AG10803 (cell line): ENCODE measurements at regions not wholly inside any gene's neighbourhood (a gene's known extent, or its start where the extent isn't known, plus 50 kb on each side); places are given as distances from the start of the nearest gene placed in this dataset.

Source experiments
- DNase-seq: peaks from one replicate; pipeline ENCODE4 v3.0.0; 2010; ENCODE audit warnings: low read depth
- H3K4me3 ChIP-seq: 2 replicates; pipeline ENCODE4 v1.5.1; 2011; ENCODE audit warnings: mild to moderate bottlenecking, low read length, control low read depth
- TF ChIP-seq, protein P1 (sequence below): conservative IDR thresholded peaks from 2 replicates; pipeline ENCODE4 v1.5.1; 2011; ENCODE audit warnings: mild to moderate bottlenecking, low read length, control low read depth, inconsistent platforms

DNA sequence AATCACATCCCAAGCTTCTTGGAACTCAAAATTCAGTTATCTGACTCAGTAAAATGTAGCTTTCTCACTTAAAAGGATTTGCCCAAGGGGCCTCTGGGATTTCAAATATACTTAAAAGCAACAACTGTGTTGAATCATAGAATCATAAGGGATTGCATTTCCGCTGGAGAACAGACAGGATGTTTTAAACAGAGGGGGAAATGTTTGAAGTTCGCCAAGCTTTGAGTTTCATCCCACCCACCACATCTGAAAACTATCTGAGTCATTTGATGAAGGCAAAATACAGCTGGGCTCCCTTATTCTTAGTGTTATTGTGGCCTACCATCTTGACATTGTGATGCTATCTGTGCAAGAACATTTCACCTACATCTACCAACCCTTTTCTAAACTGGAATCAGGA is 73.5 kb downstream of the PPP1R2C start:
- TF ChIP-seq, protein P1, sequence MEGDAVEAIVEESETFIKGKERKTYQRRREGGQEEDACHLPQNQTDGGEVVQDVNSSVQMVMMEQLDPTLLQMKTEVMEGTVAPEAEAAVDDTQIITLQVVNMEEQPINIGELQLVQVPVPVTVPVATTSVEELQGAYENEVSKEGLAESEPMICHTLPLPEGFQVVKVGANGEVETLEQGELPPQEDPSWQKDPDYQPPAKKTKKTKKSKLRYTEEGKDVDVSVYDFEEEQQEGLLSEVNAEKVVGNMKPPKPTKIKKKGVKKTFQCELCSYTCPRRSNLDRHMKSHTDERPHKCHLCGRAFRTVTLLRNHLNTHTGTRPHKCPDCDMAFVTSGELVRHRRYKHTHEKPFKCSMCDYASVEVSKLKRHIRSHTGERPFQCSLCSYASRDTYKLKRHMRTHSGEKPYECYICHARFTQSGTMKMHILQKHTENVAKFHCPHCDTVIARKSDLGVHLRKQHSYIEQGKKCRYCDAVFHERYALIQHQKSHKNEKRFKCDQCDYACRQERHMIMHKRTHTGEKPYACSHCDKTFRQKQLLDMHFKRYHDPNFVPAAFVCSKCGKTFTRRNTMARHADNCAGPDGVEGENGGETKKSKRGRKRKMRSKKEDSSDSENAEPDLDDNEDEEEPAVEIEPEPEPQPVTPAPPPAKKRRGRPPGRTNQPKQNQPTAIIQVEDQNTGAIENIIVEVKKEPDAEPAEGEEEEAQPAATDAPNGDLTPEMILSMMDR, result no peak
- peak; percentile 3 for DNase-seq
- no peak overlapping the region for H3K4me3 ChIP-seq

- TF ChIP-seq, protein P1, result no peak
- DNase-seq, result no peak
- no peak overlapping the region for H3K4me3 ChIP-seq
Observed at GRCh38 chrX:42697544-42697943, 80.4 kb downstream of the PPP1R2C start.

- DNase-seq, result no peak
- TF ChIP-seq, protein P1, result no peak
- H3K4me3 ChIP-seq, result no peak overlapping the region
Observed at GRCh38 chrX:42696536-42697124, 81.3 kb downstream of the PPP1R2C start.

DNA sequence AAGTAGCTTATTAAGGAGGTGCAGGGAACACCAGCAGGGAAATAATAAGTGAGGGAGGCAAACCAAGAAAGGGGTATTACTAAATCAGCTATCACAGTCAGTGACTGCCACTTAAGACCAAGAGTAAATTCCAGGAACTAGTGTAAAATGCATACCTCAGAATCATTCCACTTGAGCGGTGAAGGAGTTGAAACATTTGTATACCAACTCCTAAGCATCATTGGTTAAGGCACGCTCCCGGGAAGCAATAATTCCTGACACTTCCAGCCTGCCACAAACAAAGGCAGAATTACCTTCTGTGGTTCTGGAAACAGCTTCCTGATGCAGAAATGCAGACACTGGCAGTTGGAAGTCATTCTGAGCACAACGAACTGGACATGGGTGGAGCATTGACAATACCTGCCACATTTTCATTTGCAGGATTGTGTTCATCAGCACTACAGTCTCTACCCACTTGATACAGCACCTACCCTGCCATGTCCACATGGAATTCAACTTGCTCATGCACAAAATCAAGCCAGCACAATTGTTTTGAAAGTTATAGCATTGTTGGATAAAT is 82.1 kb downstream of the PPP1R2C start:
- TF ChIP-seq, protein P1, result no peak
- no peak for DNase-seq
- H3K4me3 ChIP-seq, result no peak overlapping the region

GRCh38 chrX:42694260-42694815 is 83.6 kb downstream of the PPP1R2C start:
- TF ChIP-seq, protein P1, result no peak
- no peak overlapping the region for H3K4me3 ChIP-seq
- no peak for DNase-seq

GRCh38 chrX:42691196-42691595 is 86.8 kb downstream of the PPP1R2C start:
- no peak for DNase-seq
- TF ChIP-seq, protein P1, result no peak
- H3K4me3 ChIP-seq, result no peak overlapping the region

- DNase-seq, result peak; percentile 34
- no peak overlapping the region for H3K4me3 ChIP-seq
- TF ChIP-seq, protein P1, result no peak
Observed at GRCh38 chrX:42686706-42687105, 91.3 kb downstream of the PPP1R2C start.
